B cell (primary cell): ENCODE measurements at regions not wholly inside any gene's neighbourhood (a gene's known extent, or its start where the extent isn't known, plus 50 kb on each side); places are given as distances from the start of the nearest gene placed in this dataset.

Experiments used
- ATAC-seq: fragments of 200-7000 bp; cut with Tn5 transposase; one replicate; pipeline ENCODE4 v1.10.0; 2021; ENCODE audit warnings: low read depth, mild to moderate bottlenecking, moderate number of reproducible peaks, moderate library complexity
- CTCF ChIA-PET: fragments of 350-600 bp; sonication (Branson Sonifier 250); formaldehyde crosslinking; loops from one replicate; lab custom pipeline; 2021; ENCODE audit warnings: antibody characterized with exemption, inconsistent platforms; lab: Charles Lee
- POLR2A ChIA-PET: fragments of 350-600 bp; sonication (Branson Sonifier 250); formaldehyde crosslinking; loops from one replicate; lab custom pipeline; 2021; ENCODE audit warnings: antibody characterized with exemption; lab: Charles Lee
- DNase-seq: peaks from one replicate; pipeline ENCODE4 v3.0.0; 2013
- H2AFZ ChIP-seq: 2 replicates; pipeline ENCODE4 v1.6.1; 2012; ENCODE audit warnings: mild to moderate bottlenecking, low read depth, low read length; ENCODE audit not compliant: insufficient read depth, poor library complexity, severe bottlenecking
- H3K27ac ChIP-seq, 2 donors: 1 replicate in 1 of 2; 2 replicates in 1 of 2; pipeline ENCODE4 v1.5.1; 2012 to 2013; ENCODE audit warnings: low read length in 2 of 2, mild to moderate bottlenecking in 2 of 2, moderate library complexity in 1 of 2
- H3K27me3 ChIP-seq, 4 experiments: fragments of 200-600 bp in 1 of 4; sonication (generic) in 1 of 4; replicated peaks in 1 of 4; 1 replicate in 2 of 4; 2 replicates in 2 of 4; pipeline versions ENCODE4 v1.6.1 to v1.7.0; 2013 to 2016; ENCODE audit warnings: low read length in 3 of 4, mild to moderate bottlenecking in 2 of 4, mixed read lengths in 1 of 4, moderate library complexity in 1 of 4; ENCODE audit not compliant: insufficient read depth in 4 of 4, control insufficient read depth in 3 of 4; ENCODE audit errors: control extremely low read depth in 1 of 4
- H3K36me3 ChIP-seq, 2 experiments: replicated peaks in 1 of 2; 1 replicate in 1 of 2; 2 replicates in 1 of 2; pipeline versions ENCODE4 v1.6.1 to v1.7.1; 2013; ENCODE audit warnings: low read length in 1 of 2; ENCODE audit not compliant: insufficient read depth in 2 of 2, control insufficient read depth in 1 of 2; ENCODE audit errors: control extremely low read depth in 1 of 2, extremely low read depth in 1 of 2
- H3K4me1 ChIP-seq, 2 donors: fragments of 200-600 bp in 1 of 2; sonication (generic) in 1 of 2; 1 replicate in 1 of 2; 2 replicates in 1 of 2; pipeline versions ENCODE4 v1.5.1 to v1.6.1; 2013 to 2017; ENCODE audit warnings: low read length in 2 of 2; ENCODE audit not compliant: control insufficient read depth in 2 of 2, insufficient read depth in 2 of 2
- H3K4me2 ChIP-seq: replicated peaks from 2 replicates; pipeline ENCODE3; 2012; ENCODE audit warnings: mild to moderate bottlenecking, low read depth, low read length; ENCODE audit not compliant: poor library complexity, severe bottlenecking
- H3K4me3 ChIP-seq, 5 experiments: fragments of 200-600 bp in 1 of 5; sonication (generic) in 1 of 5; 1 replicate in 3 of 5; 2 replicates in 2 of 5; pipeline versions ENCODE4 v1.5.1 to v1.7.0; 2011 to 2016; ENCODE audit warnings: low read length in 4 of 5, mild to moderate bottlenecking in 4 of 5, low read depth in 2 of 5, control low read depth in 1 of 5, moderate library complexity in 1 of 5; ENCODE audit not compliant: insufficient read depth in 1 of 5; ENCODE audit errors: control extremely low read depth in 1 of 5, extremely low read depth in 1 of 5
- H3K79me2 ChIP-seq: fragments of 200-600 bp; sonication (generic); one replicate; pipeline ENCODE4 v1.6.0; 2016; ENCODE audit warnings: low read length; ENCODE audit not compliant: control insufficient read depth, insufficient read depth
- H3K9ac ChIP-seq: fragments of 200-600 bp; sonication (generic); 2 replicates; pipeline ENCODE4 v1.6.1; 2017; ENCODE audit warnings: mild to moderate bottlenecking, low read length, moderate library complexity
- H3K9me3 ChIP-seq, 3 donors: one replicate each; pipeline versions ENCODE4 v1.6.1 to v1.7.1; 2013; ENCODE audit warnings: low read length in 2 of 3; ENCODE audit not compliant: control insufficient read depth in 2 of 3, insufficient read depth in 1 of 3; ENCODE audit errors: control extremely low read depth in 1 of 3
- H4K20me1 ChIP-seq: 2 replicates; pipeline ENCODE4 v1.6.0; 2012; ENCODE audit warnings: mild to moderate bottlenecking, low read length; ENCODE audit not compliant: insufficient read depth, control insufficient read depth, poor library complexity, severe bottlenecking
- H3K27ac Mint-ChIP-seq: one replicate; pipeline ENCODE4 v1.8.0; 2021; ENCODE audit warnings: mixed read lengths
- H3K27me3 Mint-ChIP-seq: one replicate; pipeline ENCODE4 v1.8.0; 2021; ENCODE audit warnings: mixed read lengths
- H3K4me1 Mint-ChIP-seq: one replicate; pipeline ENCODE4 v1.8.0; 2021; ENCODE audit warnings: mixed read lengths
- H3K4me3 Mint-ChIP-seq: one replicate; pipeline ENCODE4 v1.8.0; 2021; ENCODE audit warnings: mixed read lengths
- H3K9me3 Mint-ChIP-seq: one replicate; pipeline ENCODE4 v1.8.0; 2022; ENCODE audit warnings: mixed read lengths; ENCODE audit not compliant: insufficient read depth
- EZH2 ChIP-seq: IDR thresholded peaks from 2 replicates; pipeline ENCODE4 v1.6.1; 2012; ENCODE audit warnings: borderline replicate concordance, low read depth, mild to moderate bottlenecking, moderate library complexity, low read length; ENCODE audit not compliant: insufficient read depth, poor library complexity, severe bottlenecking
- WGBS: methylation state at CpG from one replicate; pipeline ENCODE4 v1.1.5; 2013; ENCODE audit warnings: missing lambda C conversion rate; ENCODE audit not compliant: insufficient coverage; 5-methylcytosine and 5-hydroxymethylcytosine counted together
- intact Hi-C: fragments of 100-400 bp; cut with micrococcal nuclease; formaldehyde crosslinking; loops from one replicate; pipeline ENCODE4 v1.10.0; 2022
- TF ChIP-seq, protein P1 (sequence below): fragments of 200-600 bp; IDR thresholded peaks from one replicate; pipeline ENCODE4 v1.8.0; 2022; ENCODE audit warnings: antibody characterized with exemption, mild to moderate bottlenecking

DNA sequence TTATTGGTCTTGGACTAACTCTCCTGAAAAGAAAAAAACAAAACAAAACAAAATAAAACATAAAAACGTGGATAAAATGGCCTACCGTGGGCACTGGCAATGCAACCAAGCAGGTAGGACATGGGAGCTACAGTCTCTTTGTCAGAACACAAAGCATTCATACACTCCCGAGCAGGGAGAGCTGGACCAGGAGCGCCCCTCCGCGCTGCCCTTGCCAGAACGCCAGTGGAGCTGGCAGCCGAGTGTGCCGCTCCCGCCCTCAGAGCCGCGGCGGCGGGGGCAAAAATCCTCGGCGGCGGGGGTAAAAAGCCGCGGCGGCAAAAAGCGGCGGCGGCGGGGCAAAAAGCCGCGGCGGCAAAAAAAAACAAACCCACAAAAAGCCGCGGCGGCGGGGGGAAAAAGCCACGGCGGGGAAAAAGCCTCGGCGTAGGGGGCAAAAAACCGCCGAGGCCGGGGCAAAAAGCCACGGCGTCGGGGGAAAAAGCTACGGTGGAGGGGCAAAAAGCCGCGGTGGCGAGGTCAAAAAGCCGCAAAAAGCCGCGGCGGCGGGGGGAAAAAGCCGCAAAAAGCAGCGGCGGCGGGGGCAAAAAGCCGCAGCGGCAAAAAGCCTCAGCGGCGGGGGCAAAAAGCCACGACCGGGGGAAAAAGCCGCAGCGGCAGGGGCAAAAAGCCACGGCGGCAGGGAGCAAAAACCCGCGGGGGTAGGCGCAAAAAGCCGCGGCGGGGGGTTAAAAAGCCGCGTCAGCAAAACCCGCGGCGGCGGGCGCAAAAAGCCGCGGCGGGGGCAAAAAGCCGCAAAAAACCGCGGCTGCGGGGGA, 418.1 kb downstream of the ZNF716 start:
- no peak for TF ChIP-seq EZH2
- TF ChIP-seq, protein P1, sequence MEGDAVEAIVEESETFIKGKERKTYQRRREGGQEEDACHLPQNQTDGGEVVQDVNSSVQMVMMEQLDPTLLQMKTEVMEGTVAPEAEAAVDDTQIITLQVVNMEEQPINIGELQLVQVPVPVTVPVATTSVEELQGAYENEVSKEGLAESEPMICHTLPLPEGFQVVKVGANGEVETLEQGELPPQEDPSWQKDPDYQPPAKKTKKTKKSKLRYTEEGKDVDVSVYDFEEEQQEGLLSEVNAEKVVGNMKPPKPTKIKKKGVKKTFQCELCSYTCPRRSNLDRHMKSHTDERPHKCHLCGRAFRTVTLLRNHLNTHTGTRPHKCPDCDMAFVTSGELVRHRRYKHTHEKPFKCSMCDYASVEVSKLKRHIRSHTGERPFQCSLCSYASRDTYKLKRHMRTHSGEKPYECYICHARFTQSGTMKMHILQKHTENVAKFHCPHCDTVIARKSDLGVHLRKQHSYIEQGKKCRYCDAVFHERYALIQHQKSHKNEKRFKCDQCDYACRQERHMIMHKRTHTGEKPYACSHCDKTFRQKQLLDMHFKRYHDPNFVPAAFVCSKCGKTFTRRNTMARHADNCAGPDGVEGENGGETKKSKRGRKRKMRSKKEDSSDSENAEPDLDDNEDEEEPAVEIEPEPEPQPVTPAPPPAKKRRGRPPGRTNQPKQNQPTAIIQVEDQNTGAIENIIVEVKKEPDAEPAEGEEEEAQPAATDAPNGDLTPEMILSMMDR, result no peak

DNA sequence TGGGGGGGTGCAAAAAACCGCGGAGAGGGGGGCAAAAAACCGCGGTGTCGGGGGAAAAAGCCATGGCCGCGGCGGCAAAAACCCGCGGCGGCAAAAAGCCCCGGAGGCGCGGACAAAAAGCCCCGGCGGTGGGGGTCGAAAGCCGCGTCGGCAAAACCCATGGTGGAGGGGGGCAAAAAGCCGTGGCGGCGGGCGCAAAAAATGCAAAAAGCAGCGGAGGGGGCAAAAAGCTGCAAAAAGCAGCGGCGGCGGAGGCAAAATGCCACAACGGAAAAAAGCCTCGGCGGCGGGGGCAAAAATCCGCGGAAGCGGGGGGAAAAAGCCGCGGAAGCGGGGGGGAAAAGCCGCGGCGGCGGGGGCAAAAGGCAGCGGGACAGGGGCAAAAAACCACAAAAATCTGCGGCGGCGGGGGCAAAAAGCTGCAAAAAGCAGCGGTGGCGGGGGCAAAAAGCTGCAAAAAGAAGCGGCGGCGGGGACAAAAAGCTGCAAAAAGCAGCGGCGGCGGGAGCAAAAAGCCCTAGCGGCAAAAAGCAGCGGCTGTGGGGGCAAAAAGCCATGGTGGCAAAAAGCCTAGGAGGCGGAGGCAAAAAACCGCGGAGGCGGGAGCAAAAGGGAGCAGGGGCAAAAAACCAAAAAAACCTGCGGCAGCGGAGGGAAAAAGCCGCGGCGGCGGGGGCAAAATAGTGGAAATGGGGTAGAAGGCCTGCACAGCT, 418.9 kb downstream of the ZNF716 start:
- Mint-ChIP-seq H3K27me3 (peaks cover 3% of the 10 kb centered on the region), H3K9me3 (no peaks in the 10 kb centered on the region), H3K27ac (no peak overlapping the region), H3K4me3 (no peak overlapping the region), H3K4me1 (no peaks in the 10 kb centered on the region)
- Histone ChIP-seq H3K4me2 (no peak overlapping the region), H3K9ac (no peak overlapping the region), H3K36me3 (no peaks in the 10 kb centered on the region), H3K79me2 (no peaks in the 10 kb centered on the region), H3K9me3 (peaks cover 0 to 18% (median 0%) of the 10 kb centered on the region in 3 donors), H3K4me1 (no peaks in the 10 kb centered on the region), H3K27ac (no peak overlapping the region), H3K4me3 (no peak overlapping the region), H3K27me3 (peaks cover 0 to 17% (median 3%) of the 10 kb centered on the region in 4 experiments), H4K20me1 (no peaks in the 10 kb centered on the region), H2AFZ (no peak overlapping the region)
- ATAC-seq (no peak), DNase-seq (no peak)
- TF ChIP-seq EZH2, result no peak
- TF ChIP-seq, protein P1, result no peak
- ChIA-PET CTCF (no interaction called here), POLR2A (no interaction called here)
- intact Hi-C loops, result no loop called here
- 33% methylated on average over 61 of the region's 66 CpGs for WGBS

More for the DNA sequence above, 418.1 kb downstream of the ZNF716 start:
- H2AFZ ChIP-seq, result no peak overlapping the region
- no peaks in the 10 kb centered on the region for H3K4me1 ChIP-seq
- no peak overlapping the region for H3K9ac ChIP-seq
- no peaks in the 10 kb centered on the region for H3K36me3 ChIP-seq
- no peaks in the 10 kb centered on the region for H3K79me2 ChIP-seq
- intact Hi-C loops, result no loop called here
- peaks cover 0 to 17% (median 3%) of the 10 kb centered on the region in 4 experiments for H3K27me3 ChIP-seq
- H3K4me3 ChIP-seq, result no peak overlapping the region
- WGBS, result 19% methylated on average over 70 of the region's 84 CpGs
- ChIA-PET POLR2A (no interaction called here), CTCF (no interaction called here)
- Mint-ChIP-seq H3K27ac (no peak overlapping the region), H3K4me3 (no peak overlapping the region), H3K27me3 (peaks cover 3% of the 10 kb centered on the region), H3K9me3 (no peaks in the 10 kb centered on the region), H3K4me1 (no peaks in the 10 kb centered on the region)
- H3K4me2 ChIP-seq, result no peak overlapping the region
- no peak for ATAC-seq
- peak; percentile 0 for DNase-seq
- H3K27ac ChIP-seq, result no peak overlapping the region
- H4K20me1 ChIP-seq, result no peaks in the 10 kb centered on the region
- peaks cover 0 to 18% (median 0%) of the 10 kb centered on the region in 3 donors for H3K9me3 ChIP-seq
